ENCODE measurements at regions not wholly inside any gene's neighbourhood (a gene's known extent, or its start where the extent isn't known, plus 50 kb on each side); places are given as distances from the start of the nearest gene placed in this dataset.

GRCh38 chr2:239482778-239483712 is 82.2 kb upstream of the HDAC4 start:
- no peak for TF ChIP-seq CTCF (IDR thresholded peaks at IDR 0.05; ENCODE audit: insufficient read depth, low read depth, low read length, missing control alignments)
- DNase-seq (ENCODE audit: low read depth) = no peak
- H3K4me3 ChIP-seq (ENCODE audit: low read length) = no peak overlapping the region

DNA sequence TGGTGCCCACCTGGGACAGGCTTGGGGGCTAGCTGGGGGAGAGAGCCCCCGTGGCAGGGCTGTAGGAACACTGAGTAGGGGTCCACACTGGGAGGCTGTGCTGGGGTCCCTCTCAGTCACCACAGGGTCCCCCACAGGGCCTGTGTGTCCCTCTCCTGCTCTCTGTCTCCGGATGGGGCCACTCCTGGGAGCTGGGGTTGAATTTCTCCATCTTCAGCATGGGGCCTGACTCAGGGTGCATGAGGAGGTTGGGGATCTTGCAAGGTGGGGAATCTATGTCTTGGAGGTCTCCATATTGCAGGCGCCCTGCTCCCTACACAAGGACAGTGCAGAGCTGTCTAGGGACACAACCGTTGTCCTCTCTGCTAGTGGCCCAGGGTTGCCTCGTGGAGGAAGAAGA is 78.7 kb upstream of the HDAC4 start:
- H3K4me3 ChIP-seq (ENCODE audit: low read length) = no peak overlapping the region
- no peak for DNase-seq (ENCODE audit: low read depth)
- no peak for TF ChIP-seq CTCF (IDR thresholded peaks at IDR 0.05; ENCODE audit: insufficient read depth, low read depth, low read length, missing control alignments)

GRCh38 chr2:239477591-239477990 is 76.8 kb upstream of the HDAC4 start:
- no peak for DNase-seq (ENCODE audit: low read depth)
- H3K4me3 ChIP-seq (ENCODE audit: low read length) = no peak overlapping the region
- TF ChIP-seq CTCF (IDR thresholded peaks at IDR 0.05; ENCODE audit: insufficient read depth, low read depth, low read length, missing control alignments) = no peak

DNA sequence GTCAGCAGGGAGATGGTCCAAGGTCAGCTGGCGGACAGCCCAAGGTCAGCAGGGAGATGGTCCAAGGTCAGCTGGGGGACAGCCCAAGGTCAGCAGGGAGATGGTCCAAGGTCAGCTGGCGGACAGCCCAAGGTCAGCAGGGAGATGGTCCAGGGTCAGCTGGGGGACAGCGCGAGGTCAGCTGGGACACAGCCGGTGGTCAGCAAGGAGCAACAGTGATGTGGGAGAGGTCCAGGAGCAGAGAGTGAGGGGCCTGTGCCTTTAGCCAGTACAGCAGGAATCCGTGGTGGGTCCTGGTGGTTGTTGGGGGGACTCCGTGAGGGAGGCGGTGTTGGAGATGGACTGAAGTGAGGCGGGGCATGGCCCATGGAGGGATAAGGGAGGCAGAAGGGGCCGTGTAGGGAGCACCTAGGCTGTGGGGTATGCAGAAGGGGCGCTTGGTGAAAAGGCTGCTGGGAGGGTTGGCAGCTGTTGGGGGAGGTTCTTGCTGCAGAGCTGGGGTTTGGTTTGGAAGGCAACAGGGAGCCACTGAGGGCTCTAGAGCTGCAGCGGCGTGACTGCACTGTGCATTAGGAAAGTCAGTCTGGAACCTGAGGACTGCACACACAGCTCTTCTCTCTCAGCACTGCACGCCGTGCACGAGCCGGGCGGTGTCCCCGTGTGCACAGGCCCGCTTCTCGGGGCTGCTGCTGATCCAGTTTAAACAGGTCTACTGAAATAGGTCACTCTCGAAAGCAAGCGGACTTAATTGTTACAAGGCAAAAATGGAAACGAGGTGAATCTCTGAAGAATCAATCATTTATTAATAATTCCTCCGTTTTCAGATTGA is 76.2 kb upstream of the HDAC4 start:
- no peak overlapping the region for H3K4me3 ChIP-seq (ENCODE audit: low read length)
- DNase-seq (ENCODE audit: low read depth) = no peak
- TF ChIP-seq CTCF (IDR thresholded peaks at IDR 0.05; ENCODE audit: insufficient read depth, low read depth, low read length, missing control alignments) = no peak

- H3K4me3 ChIP-seq (ENCODE audit: low read length) = no peak overlapping the region
- no peak for TF ChIP-seq CTCF (IDR thresholded peaks at IDR 0.05; ENCODE audit: insufficient read depth, low read depth, low read length, missing control alignments)
- no peak for DNase-seq (ENCODE audit: low read depth)
Measured at GRCh38 chr2:239476029-239476756, 75.4 kb upstream of the HDAC4 start.

DNA sequence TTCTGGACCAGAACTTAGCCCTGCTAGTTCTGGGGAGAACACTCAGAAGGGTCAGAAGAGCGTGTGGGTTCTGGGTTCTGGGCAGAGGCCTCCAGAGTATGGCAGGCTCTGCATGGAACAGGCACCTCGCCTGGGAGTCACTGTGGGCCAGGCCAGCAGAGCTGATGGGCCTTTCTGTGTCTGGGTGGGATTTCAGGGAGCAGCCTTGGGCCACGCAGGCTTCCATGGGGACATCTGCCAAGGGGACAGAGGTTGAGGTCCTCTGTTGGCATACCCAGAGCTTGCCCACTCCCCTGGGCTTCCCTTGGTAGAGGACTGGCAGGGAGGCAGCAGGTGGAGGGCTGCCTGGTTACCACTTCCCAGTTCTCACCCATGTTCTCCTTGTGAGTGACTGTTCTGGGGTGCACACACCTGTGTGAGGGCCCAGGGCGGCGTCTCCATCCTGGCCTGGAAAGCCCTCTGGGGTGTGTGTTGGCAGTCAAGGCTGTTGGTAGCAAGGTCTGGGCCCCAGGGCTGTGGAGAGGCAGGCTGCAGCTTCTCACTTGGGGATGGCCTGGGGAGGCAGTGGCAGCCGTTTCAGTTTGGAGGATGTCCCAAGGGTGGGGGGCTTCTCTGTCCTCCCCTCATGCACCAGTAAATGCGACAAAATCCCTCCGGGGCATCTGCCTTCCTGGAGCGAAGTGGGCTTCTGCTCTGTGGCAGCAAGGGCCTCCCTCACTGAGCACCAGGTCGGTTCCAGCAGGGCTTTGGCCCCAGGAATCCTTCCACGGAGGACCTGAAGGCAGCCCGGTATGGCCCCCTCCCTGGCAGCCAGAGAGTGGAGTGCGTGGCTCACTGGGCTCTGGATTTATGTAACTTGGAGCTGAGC is 74.6 kb upstream of the HDAC4 start:
- no peak for DNase-seq (ENCODE audit: low read depth)
- H3K4me3 ChIP-seq (ENCODE audit: low read length) = no peak overlapping the region
- no peak for TF ChIP-seq CTCF (IDR thresholded peaks at IDR 0.05; ENCODE audit: insufficient read depth, low read depth, low read length, missing control alignments)
